Progenitor cell of endocrine pancreas (in vitro differentiated cells): ENCODE measurements at regions not wholly inside any gene's neighbourhood (a gene's known extent, or its start where the extent isn't known, plus 50 kb on each side); places are given as distances from the start of the nearest gene placed in this dataset.

Source experiments
- DNase-seq: peaks from one replicate; pipeline ENCODE4 v3.0.0; 2021; ENCODE audit warnings: low spot score; ENCODE audit not compliant: unreplicated experiment
- H3K27ac Mint-ChIP-seq: 2 replicates; pipeline ENCODE4 v1.8.0; 2021; ENCODE audit warnings: mild to moderate bottlenecking, moderate library complexity, mixed read lengths
- H3K27me3 Mint-ChIP-seq: 2 replicates; pipeline ENCODE4 v1.8.0; 2021; ENCODE audit warnings: mixed read lengths
- H3K36me3 Mint-ChIP-seq: 2 replicates; pipeline ENCODE4 v1.8.0; 2022; ENCODE audit warnings: mixed read lengths; ENCODE audit not compliant: insufficient read depth
- H3K4me1 Mint-ChIP-seq: 2 replicates; pipeline ENCODE4 v1.8.0; 2021; ENCODE audit warnings: low read depth, mixed read lengths
- H3K4me3 Mint-ChIP-seq: 2 replicates; pipeline ENCODE4 v1.8.0; 2021; ENCODE audit warnings: low read depth, mild to moderate bottlenecking, moderate library complexity, mixed read lengths
- H3K9me3 Mint-ChIP-seq: 2 replicates; pipeline ENCODE4 v1.8.0; 2021; ENCODE audit warnings: low read depth, mixed read lengths
- CTCF ChIP-seq: fragments of 200-600 bp; sonication (generic); IDR thresholded peaks from one replicate; pipeline ENCODE4 v1.5.0; 2021; ENCODE audit warnings: antibody characterized with exemption, mild to moderate bottlenecking; ENCODE audit not compliant: unreplicated experiment

- no peak for TF ChIP-seq CTCF
- no peaks in the 10 kb centered on the region for H3K36me3 Mint-ChIP-seq
Measured at GRCh38 chr4:41456559-41457101, 81.3 kb upstream of the LIMCH1 start.

GRCh38 chr4:41458689-41459088 is 79.3 kb upstream of the LIMCH1 start:
- no peak for DNase-seq
- Mint-ChIP-seq H3K9me3 (no peaks in the 10 kb centered on the region), H3K36me3 (no peaks in the 10 kb centered on the region), H3K27ac (no peak overlapping the region), H3K4me3 (no peak overlapping the region), H3K4me1 (peaks cover 13% of the 10 kb centered on the region), H3K27me3 (peaks cover 5% of the 10 kb centered on the region)
- TF ChIP-seq CTCF = no peak

More at GRCh38 chr4:41456559-41457101, 81.3 kb upstream of the LIMCH1 start:
- DNase-seq = no peak
- H3K27ac Mint-ChIP-seq = no peak overlapping the region
- no peaks in the 10 kb centered on the region for H3K9me3 Mint-ChIP-seq
- H3K4me1 Mint-ChIP-seq = peaks cover 21% of the 10 kb centered on the region
- H3K4me3 Mint-ChIP-seq = no peak overlapping the region
- peaks cover 5% of the 10 kb centered on the region for H3K27me3 Mint-ChIP-seq

GRCh38 chr4:41460641-41461040 is 77.3 kb upstream of the LIMCH1 start:
- peaks cover 9% of the 10 kb centered on the region for H3K27me3 Mint-ChIP-seq

GRCh38 chr4:41461780-41462307 is 76.1 kb upstream of the LIMCH1 start:
- no peak overlapping the region for H3K27ac Mint-ChIP-seq
- H3K36me3 Mint-ChIP-seq = no peaks in the 10 kb centered on the region
- no peak for TF ChIP-seq CTCF
- H3K9me3 Mint-ChIP-seq = no peaks in the 10 kb centered on the region
- no peak overlapping the region for H3K4me3 Mint-ChIP-seq
- no peak for DNase-seq
- peaks cover 9% of the 10 kb centered on the region for H3K27me3 Mint-ChIP-seq
- H3K4me1 Mint-ChIP-seq = no peaks in the 10 kb centered on the region

More at GRCh38 chr4:41460641-41461040, 77.3 kb upstream of the LIMCH1 start:
- H3K36me3 Mint-ChIP-seq = no peaks in the 10 kb centered on the region
- H3K4me1 Mint-ChIP-seq = peaks cover 2% of the 10 kb centered on the region
- no peak for TF ChIP-seq CTCF
- H3K4me3 Mint-ChIP-seq = no peak overlapping the region
- DNase-seq = no peak
- H3K9me3 Mint-ChIP-seq = no peaks in the 10 kb centered on the region
- H3K27ac Mint-ChIP-seq = no peak overlapping the region

- no peaks in the 10 kb centered on the region for H3K9me3 Mint-ChIP-seq
- no peak overlapping the region for H3K27ac Mint-ChIP-seq
- peaks cover 11% of the 10 kb centered on the region for H3K27me3 Mint-ChIP-seq
- H3K36me3 Mint-ChIP-seq = no peaks in the 10 kb centered on the region
- no peak for DNase-seq
- H3K4me3 Mint-ChIP-seq = no peak overlapping the region
- peaks cover 1% of the 10 kb centered on the region for H3K4me1 Mint-ChIP-seq
- no peak for TF ChIP-seq CTCF
Measured at GRCh38 chr4:41465146-41465761, 72.7 kb upstream of the LIMCH1 start.
